Thyroid gland (tissue), 4 donors: ENCODE measurements at regions not wholly inside any gene's neighbourhood (a gene's known extent, or its start where the extent isn't known, plus 50 kb on each side); places are given as distances from the start of the nearest gene placed in this dataset.

Source experiments
- CTCF ChIP-seq, 6 experiments: fragments of 200-600 bp in 3 of 6; fragments of 450-650 bp in 3 of 6; sonication (generic) in 3 of 6; IDR thresholded peaks; one replicate each; pipeline ENCODE4 v1.5.1; 2016 to 2019; ENCODE audit warnings: antibody characterized with exemption in 6 of 6, mild to moderate bottlenecking in 2 of 6, inconsistent platforms in 1 of 6, moderate library complexity in 1 of 6
- POLR2A ChIP-seq, 2 donors: fragments of 450-650 bp; IDR thresholded peaks; one replicate each; pipeline ENCODE4 v1.6.1; 2017; ENCODE audit warnings: antibody characterized with exemption in 2 of 2, mild to moderate bottlenecking in 2 of 2, moderate library complexity in 1 of 2

GRCh38 chr5:144548936-144549335 is 378.3 kb downstream of the KCTD16 start:
- TF ChIP-seq CTCF (IDR thresholded peaks at IDR 0.05): no peak
- TF ChIP-seq POLR2A (IDR thresholded peaks at IDR 0.05): no peak
